D341Med (cell line): ENCODE measurements at regions not wholly inside any gene's neighbourhood (a gene's known extent, or its start where the extent isn't known, plus 50 kb on each side); places are given as distances from the start of the nearest gene placed in this dataset.
A peak's percentile ranks its signal among the peaks of the same experiment; 100 is the strongest.

ENCODE experiments used
- DNase-seq: peaks from one replicate; pipeline ENCODE4 v3.0.0; 2012; ENCODE audit warnings: low spot score

GRCh38 chr21:28783641-28784185 is 209.0 kb downstream of the LTN1 start:
- no peak for DNase-seq

- peak; percentile 20 for DNase-seq
Measured at GRCh38 chr21:28781602-28782276, 210.9 kb downstream of the LTN1 start.

- no peak for DNase-seq
Measured at GRCh38 chr21:28779914-28780313, 212.8 kb downstream of the LTN1 start.

GRCh38 chr21:28776251-28776650 is 216.4 kb downstream of the LTN1 start:
- DNase-seq, result no peak

GRCh38 chr21:28775071-28775470 is 217.6 kb downstream of the LTN1 start:
- DNase-seq, result no peak

GRCh38 chr21:28773036-28773435 is 219.6 kb downstream of the LTN1 start:
- DNase-seq, result no peak

GRCh38 chr21:28771790-28772501 is 220.7 kb downstream of the LTN1 start:
- no peak for DNase-seq

- no peak for DNase-seq
Measured at GRCh38 chr21:28770867-28771661, 221.6 kb downstream of the LTN1 start.

- no peak for DNase-seq
Measured at GRCh38 chr21:28769683-28770082, 223.0 kb downstream of the LTN1 start.

GRCh38 chr21:28768753-28769152 is 223.9 kb downstream of the LTN1 start:
- DNase-seq, result no peak

GRCh38 chr21:28767523-28767922 is 225.2 kb downstream of the LTN1 start:
- DNase-seq, result no peak

- DNase-seq, result no peak
Measured at GRCh38 chr21:28763809-28764418, 228.8 kb downstream of the LTN1 start.

- no peak for DNase-seq
Measured at GRCh38 chr21:28762357-28762735, 230.3 kb downstream of the LTN1 start.

GRCh38 chr21:28761674-28762356 is 230.9 kb downstream of the LTN1 start:
- no peak for DNase-seq

GRCh38 chr21:28758883-28759242 is 233.8 kb downstream of the LTN1 start:
- no peak for DNase-seq

- no peak for DNase-seq
Measured at GRCh38 chr21:28758042-28758882, 234.4 kb downstream of the LTN1 start.

- no peak for DNase-seq
Measured at GRCh38 chr21:28754862-28755261, 237.8 kb downstream of the LTN1 start.

GRCh38 chr21:28754127-28754611 is 238.5 kb downstream of the LTN1 start:
- no peak for DNase-seq

- no peak for DNase-seq
Measured at GRCh38 chr21:28752131-28752530, 240.5 kb downstream of the LTN1 start.

GRCh38 chr21:28751176-28751575 is 241.5 kb downstream of the LTN1 start:
- DNase-seq, result no peak

- no peak for DNase-seq
Measured at GRCh38 chr21:28750565-28750964, 242.1 kb downstream of the LTN1 start.
